ENCODE measurements at regions not wholly inside any gene's neighbourhood (a gene's known extent, or its start where the extent isn't known, plus 50 kb on each side); places are given as distances from the start of the nearest gene placed in this dataset.

DNA sequence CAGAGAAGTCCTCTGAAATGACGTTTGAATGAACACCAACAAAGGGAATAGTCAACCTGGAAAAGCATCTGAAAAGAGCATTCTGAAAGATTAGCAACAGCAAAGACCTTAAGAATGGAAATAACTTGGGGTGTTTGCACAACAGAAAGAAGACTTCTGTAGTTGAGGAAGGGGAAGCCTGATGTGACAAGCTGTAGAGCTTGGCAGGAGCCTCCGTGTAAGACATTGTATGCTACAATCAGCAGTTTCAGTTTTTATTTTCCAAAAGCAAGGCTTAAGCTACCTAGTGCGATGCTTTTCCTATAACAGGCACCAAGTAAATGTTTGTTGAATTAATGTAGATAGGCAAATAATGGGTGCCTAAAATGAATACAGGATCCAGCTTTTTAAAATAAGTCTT is 484.0 kb downstream of the SPRY1 start:
- Histone ChIP-seq H3K4me1 (peaks cover 2% of the 10 kb centered on the region), H3K9me3 (no peaks in the 10 kb centered on the region), H3K27ac (no peak overlapping the region), H3K4me3 (no peak overlapping the region), H3K36me3 (no peaks in the 10 kb centered on the region), H3K27me3 (no peaks in the 10 kb centered on the region)
- 71% methylated on average over 3 of the region's 3 CpGs for WGBS
- no peak for DNase-seq (ENCODE audit: low spot score in 2 of 2)
- TF ChIP-seq, protein P1, sequence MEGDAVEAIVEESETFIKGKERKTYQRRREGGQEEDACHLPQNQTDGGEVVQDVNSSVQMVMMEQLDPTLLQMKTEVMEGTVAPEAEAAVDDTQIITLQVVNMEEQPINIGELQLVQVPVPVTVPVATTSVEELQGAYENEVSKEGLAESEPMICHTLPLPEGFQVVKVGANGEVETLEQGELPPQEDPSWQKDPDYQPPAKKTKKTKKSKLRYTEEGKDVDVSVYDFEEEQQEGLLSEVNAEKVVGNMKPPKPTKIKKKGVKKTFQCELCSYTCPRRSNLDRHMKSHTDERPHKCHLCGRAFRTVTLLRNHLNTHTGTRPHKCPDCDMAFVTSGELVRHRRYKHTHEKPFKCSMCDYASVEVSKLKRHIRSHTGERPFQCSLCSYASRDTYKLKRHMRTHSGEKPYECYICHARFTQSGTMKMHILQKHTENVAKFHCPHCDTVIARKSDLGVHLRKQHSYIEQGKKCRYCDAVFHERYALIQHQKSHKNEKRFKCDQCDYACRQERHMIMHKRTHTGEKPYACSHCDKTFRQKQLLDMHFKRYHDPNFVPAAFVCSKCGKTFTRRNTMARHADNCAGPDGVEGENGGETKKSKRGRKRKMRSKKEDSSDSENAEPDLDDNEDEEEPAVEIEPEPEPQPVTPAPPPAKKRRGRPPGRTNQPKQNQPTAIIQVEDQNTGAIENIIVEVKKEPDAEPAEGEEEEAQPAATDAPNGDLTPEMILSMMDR (IDR thresholded peaks at IDR 0.05) = no peak
- TF ChIP-seq POLR2A (IDR thresholded peaks at IDR 0.05) (no peak), EP300 (IDR thresholded peaks at IDR 0.05) (no peak), POLR2AphosphoS5 (IDR thresholded peaks at IDR 0.05) (no peak)

DNA sequence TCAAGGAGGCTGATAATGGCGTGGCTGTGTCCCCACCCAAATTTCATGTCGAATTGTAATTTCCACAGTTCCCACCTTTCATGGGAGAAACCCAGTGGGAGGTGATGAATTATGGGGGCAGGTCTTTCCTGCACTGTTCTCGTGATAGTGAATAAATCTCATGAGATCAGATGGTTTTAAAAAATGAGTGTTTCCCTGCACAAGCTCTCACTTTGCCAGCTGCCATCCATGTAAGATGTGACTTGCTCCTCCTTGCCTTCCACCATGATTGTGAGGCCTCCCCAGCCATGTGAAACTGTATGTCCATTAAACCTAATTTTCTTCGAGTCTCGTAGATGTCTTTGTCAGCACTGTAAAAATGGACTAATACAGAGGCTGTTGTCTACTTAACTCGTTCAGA is 488.3 kb downstream of the SPRY1 start:
- no peaks in the 10 kb centered on the region for H3K27me3 ChIP-seq
- no peaks in the 10 kb centered on the region for H3K9me3 ChIP-seq
- peaks cover 15% of the 10 kb centered on the region for H3K4me1 ChIP-seq
- TF ChIP-seq, protein P1 (IDR thresholded peaks at IDR 0.05) = no peak
- TF ChIP-seq POLR2A (IDR thresholded peaks at IDR 0.05) = no peak
- no peak for TF ChIP-seq POLR2AphosphoS5 (IDR thresholded peaks at IDR 0.05)
- TF ChIP-seq EP300 (IDR thresholded peaks at IDR 0.05) = no peak
- H3K36me3 ChIP-seq = no peaks in the 10 kb centered on the region
- H3K4me3 ChIP-seq = no peak overlapping the region
- no peak overlapping the region for H3K27ac ChIP-seq
- 95% methylated on average over 6 of the region's 6 CpGs for WGBS
- DNase-seq (ENCODE audit: low spot score in 2 of 2) = no peak

DNA sequence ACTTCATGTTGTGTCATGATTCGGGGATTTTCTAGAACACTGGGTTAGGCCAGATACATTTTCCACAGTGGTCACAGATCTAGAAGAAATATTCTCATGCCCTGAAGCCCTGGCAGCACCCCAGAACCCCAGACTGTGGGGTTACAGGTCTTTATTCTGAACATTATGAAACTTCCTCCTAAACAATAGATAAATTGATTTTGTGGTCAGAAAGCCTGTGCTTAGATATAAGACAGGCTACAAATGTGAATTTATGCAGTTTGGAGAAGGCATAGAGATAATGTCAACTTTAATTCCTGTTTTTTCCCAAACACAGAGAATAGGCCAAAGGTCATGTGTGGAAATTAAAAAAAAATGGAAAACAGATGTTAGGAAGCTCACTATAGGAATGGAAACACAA is 492.9 kb downstream of the SPRY1 start:
- Histone ChIP-seq H3K4me1 (peaks cover 36% of the 10 kb centered on the region), H3K27me3 (no peaks in the 10 kb centered on the region), H3K36me3 (no peaks in the 10 kb centered on the region), H3K9me3 (no peaks in the 10 kb centered on the region), H3K4me3 (no peak overlapping the region), H3K27ac (no peak overlapping the region)
- WGBS = 27% methylated on average over 1 of the region's 1 CpG
- DNase-seq (ENCODE audit: low spot score in 2 of 2) = no peak
- TF ChIP-seq, protein P1 (IDR thresholded peaks at IDR 0.05) = no peak
- no peak for TF ChIP-seq EP300 (IDR thresholded peaks at IDR 0.05)
- TF ChIP-seq POLR2A (IDR thresholded peaks at IDR 0.05) = no peak
- no peak for TF ChIP-seq POLR2AphosphoS5 (IDR thresholded peaks at IDR 0.05)

DNA sequence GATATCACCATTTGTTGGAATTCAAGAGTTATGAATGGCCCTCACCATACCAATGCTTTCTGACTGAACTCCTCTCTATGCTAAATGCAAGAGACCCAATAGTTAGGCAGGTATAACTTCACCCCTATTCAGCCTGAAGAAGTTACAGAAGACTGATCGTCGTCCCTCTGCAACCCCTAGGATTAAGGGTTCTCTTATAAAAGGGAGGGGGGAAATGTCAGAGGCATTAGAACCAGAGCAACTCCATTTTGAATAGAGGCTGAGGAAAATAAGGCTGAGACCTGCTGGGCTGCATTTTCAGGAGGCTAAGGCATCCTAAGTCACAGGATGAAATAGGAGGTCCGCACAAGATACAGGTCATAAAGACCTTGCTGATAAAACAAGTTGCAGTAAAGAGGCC is 494.3 kb downstream of the SPRY1 start:
- DNase-seq (ENCODE audit: low spot score in 2 of 2) = no peak
- Histone ChIP-seq H3K4me1 (peaks cover 36% of the 10 kb centered on the region), H3K4me3 (no peak overlapping the region), H3K36me3 (no peaks in the 10 kb centered on the region), H3K27ac (no peak overlapping the region), H3K27me3 (no peaks in the 10 kb centered on the region), H3K9me3 (no peaks in the 10 kb centered on the region)
- TF ChIP-seq POLR2AphosphoS5 (IDR thresholded peaks at IDR 0.05) (no peak), POLR2A (IDR thresholded peaks at IDR 0.05) (no peak), EP300 (IDR thresholded peaks at IDR 0.05) (no peak)
- TF ChIP-seq, protein P1 (IDR thresholded peaks at IDR 0.05) = no peak
- WGBS = 92% methylated on average over 3 of the region's 3 CpGs

DNA sequence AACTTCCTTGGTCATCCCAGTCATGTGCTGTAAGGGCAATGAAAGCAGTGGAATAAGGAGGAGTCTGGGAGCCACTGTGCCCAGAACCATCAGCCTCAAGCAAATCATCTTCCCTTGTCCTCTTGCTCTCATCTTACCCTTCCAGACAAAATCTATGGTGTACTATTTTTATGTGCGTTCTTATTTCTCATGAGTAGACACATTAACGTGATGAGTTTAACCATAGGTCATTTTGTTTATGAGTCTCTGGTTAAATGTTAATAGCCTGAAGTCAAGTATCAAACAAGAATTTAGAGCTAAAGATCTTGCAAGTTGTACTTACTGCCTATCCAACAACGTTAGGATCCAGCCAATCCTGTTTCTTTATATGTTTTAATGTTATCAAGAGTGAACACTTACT is 495.3 kb downstream of the SPRY1 start:
- no peaks in the 10 kb centered on the region for H3K9me3 ChIP-seq
- no peak overlapping the region for H3K27ac ChIP-seq
- no peak for TF ChIP-seq POLR2A (IDR thresholded peaks at IDR 0.05)
- no peaks in the 10 kb centered on the region for H3K27me3 ChIP-seq
- 67% methylated on average over 3 of the region's 3 CpGs for WGBS
- no peak overlapping the region for H3K4me3 ChIP-seq
- no peak for DNase-seq (ENCODE audit: low spot score in 2 of 2)
- no peaks in the 10 kb centered on the region for H3K36me3 ChIP-seq
- H3K4me1 ChIP-seq = peaks cover 36% of the 10 kb centered on the region

DNA sequence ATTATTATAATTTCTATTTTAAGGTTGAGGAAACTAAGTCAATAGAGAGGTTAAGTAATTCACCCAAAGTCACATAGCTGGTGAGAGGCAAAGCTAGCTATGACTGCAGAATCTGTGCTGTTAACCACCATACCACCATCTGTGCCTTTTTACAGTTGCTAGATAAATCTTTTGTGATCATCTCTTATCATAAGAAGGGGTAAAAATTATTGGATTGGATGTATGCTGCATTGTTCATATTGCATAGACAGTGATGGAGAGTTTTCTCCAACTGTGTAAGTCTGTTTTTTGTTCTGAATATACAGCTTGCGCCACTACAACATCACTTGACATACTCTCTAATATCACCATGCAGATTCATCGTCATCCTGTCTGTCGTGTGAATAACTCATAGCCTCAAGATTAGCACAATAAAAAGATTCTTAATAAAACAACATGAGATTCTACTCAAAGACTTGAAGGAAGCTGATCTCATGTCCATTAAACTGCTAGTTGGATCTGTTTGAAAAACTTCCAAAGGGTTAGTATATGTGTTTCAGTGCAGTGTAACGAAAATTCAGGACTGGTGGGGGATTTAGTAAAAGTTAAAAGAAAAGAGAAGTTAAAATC is 495.9 kb downstream of the SPRY1 start:
- DNase-seq (ENCODE audit: low spot score in 2 of 2) = no peak
- no peaks in the 10 kb centered on the region for H3K27me3 ChIP-seq
- TF ChIP-seq POLR2AphosphoS5 (IDR thresholded peaks at IDR 0.05) (no peak), EP300 (IDR thresholded peaks at IDR 0.05) (no peak), POLR2A (IDR thresholded peaks at IDR 0.05) (no peak)
- TF ChIP-seq, protein P1 (IDR thresholded peaks at IDR 0.05) = no peak
- no peaks in the 10 kb centered on the region for H3K9me3 ChIP-seq
- 82% methylated on average over 4 of the region's 4 CpGs for WGBS
- H3K27ac ChIP-seq = peak overlapping the region; percentile 49
- H3K4me3 ChIP-seq = no peak overlapping the region
- no peaks in the 10 kb centered on the region for H3K36me3 ChIP-seq
- H3K4me1 ChIP-seq = peaks cover 36% of the 10 kb centered on the region

All from suprapubic skin (tissue), 4 donors.